ENCODE measurements at regions not wholly inside any gene's neighbourhood (a gene's known extent, or its start where the extent isn't known, plus 50 kb on each side); places are given as distances from the start of the nearest gene placed in this dataset.
"Not testable (repeated sequence)": the region's sequence is repeated elsewhere in the genome, so short reads cannot be mapped to it uniquely, and the experiment has no call there.

DNA sequence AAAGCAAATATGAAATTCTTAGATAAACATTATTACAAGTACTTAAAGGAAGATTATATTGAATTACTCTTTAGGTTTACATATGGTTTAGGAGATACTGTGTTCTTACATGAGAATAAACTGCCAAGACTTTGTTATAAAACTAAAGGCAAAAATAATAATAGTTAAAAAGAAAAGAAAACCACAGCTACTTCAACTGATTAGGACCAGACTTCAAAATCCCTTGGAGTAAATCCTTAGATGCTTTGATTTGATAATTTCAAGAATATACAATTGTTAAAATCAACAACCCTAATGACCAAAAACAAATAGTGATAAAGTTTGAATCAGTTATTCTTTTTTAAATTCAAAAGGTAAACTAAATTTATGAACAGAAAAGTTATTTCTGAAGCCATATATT lies 389.6 kb upstream of the COX7C start:
- no peak overlapping the region for H3K4me3 ChIP-seq (ENCODE audit: severe bottlenecking)
- no peaks in the 10 kb centered on the region for H3K4me1 ChIP-seq (ENCODE audit: insufficient read depth, poor library complexity, severe bottlenecking)
- no peak for DNase-seq (ENCODE audit: low spot score)
- no peaks in the 10 kb centered on the region for H3K9me3 ChIP-seq (ENCODE audit: severe bottlenecking)
- peaks cover 24% of the 10 kb centered on the region for H3K27me3 ChIP-seq (ENCODE audit: insufficient read depth, poor library complexity, severe bottlenecking)
- H3K27ac ChIP-seq (ENCODE audit: poor library complexity, severe bottlenecking): no peak overlapping the region
- ATAC-seq (ENCODE audit: low read depth): no peak
- TF ChIP-seq, protein P1, sequence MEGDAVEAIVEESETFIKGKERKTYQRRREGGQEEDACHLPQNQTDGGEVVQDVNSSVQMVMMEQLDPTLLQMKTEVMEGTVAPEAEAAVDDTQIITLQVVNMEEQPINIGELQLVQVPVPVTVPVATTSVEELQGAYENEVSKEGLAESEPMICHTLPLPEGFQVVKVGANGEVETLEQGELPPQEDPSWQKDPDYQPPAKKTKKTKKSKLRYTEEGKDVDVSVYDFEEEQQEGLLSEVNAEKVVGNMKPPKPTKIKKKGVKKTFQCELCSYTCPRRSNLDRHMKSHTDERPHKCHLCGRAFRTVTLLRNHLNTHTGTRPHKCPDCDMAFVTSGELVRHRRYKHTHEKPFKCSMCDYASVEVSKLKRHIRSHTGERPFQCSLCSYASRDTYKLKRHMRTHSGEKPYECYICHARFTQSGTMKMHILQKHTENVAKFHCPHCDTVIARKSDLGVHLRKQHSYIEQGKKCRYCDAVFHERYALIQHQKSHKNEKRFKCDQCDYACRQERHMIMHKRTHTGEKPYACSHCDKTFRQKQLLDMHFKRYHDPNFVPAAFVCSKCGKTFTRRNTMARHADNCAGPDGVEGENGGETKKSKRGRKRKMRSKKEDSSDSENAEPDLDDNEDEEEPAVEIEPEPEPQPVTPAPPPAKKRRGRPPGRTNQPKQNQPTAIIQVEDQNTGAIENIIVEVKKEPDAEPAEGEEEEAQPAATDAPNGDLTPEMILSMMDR (IDR thresholded peaks at IDR 0.05; ENCODE audit: poor library complexity, severe bottlenecking): no peak
- H3K36me3 ChIP-seq (ENCODE audit: low read depth): no peaks in the 10 kb centered on the region

DNA sequence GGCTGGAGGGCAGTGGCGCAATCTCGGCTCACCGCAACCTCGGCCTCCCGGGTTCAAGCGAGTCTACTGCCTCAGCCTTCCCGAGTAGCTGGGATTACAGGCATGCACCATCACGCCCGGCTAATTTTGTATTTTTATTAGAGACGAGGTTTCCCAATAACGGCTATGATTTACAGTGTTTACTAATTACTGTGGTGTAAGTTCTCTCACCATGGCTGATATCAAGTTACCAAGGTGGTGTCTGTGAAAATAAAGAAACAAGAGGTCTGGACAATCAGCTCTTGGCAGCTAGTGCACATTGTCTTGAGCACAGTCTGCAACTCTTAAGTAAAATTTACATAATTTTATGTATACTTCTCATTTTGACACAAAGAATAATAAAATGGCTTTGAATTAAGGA lies 385.5 kb upstream of the COX7C start:
- no peak for DNase-seq (ENCODE audit: low spot score)
- Histone ChIP-seq H3K27ac (ENCODE audit: poor library complexity, severe bottlenecking) (no peak overlapping the region), H3K27me3 (ENCODE audit: insufficient read depth, poor library complexity, severe bottlenecking) (peaks cover 28% of the 10 kb centered on the region), H3K4me1 (ENCODE audit: insufficient read depth, poor library complexity, severe bottlenecking) (no peaks in the 10 kb centered on the region), H3K36me3 (ENCODE audit: low read depth) (no peaks in the 10 kb centered on the region), H3K9me3 (ENCODE audit: severe bottlenecking) (no peaks in the 10 kb centered on the region), H3K4me3 (ENCODE audit: severe bottlenecking) (no peak overlapping the region)
- TF ChIP-seq, protein P1 (IDR thresholded peaks at IDR 0.05; ENCODE audit: poor library complexity, severe bottlenecking): no peak
- ATAC-seq (ENCODE audit: low read depth): no peak

DNA sequence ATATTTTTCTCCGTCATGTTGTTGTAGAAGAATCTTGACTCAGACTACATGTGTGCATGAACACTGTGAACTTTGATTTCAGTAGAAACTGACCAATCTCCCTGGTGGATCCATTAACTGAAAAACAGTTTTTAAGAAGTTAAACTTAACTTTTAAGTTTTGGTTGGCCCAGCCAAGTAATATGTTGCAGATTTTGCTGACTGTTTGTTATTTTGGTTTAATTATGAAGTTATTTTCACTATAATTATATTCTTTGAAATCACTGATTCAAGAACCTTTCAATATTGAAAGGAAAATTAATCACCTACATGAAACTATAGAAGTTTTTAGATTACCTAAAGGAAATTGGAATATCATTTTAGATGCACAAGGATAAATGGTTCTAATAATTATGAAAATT lies 373.6 kb upstream of the COX7C start:
- TF ChIP-seq, protein P1 (IDR thresholded peaks at IDR 0.05; ENCODE audit: poor library complexity, severe bottlenecking): no peak

DNA sequence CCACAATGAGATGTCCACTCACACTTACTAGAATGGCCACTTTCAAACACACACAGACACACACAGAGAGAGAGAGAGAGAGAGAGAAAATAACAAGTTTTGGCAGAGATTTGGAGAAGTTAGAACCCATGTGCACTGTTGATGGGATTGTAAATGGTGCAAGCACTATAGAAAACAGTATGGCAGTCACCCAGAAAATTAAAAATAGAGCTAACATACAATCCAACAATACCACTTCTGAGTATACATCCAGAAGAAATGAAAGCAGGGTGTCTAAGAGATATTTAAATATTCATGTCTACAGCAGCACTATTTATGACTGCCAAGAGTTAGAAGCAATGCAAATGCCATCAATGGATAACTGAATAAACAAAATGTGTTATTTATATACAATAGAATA lies 359.9 kb upstream of the COX7C start:
- Histone ChIP-seq H3K4me1 (ENCODE audit: insufficient read depth, poor library complexity, severe bottlenecking) (no peaks in the 10 kb centered on the region), H3K4me3 (ENCODE audit: severe bottlenecking) (no peak overlapping the region), H3K27ac (ENCODE audit: poor library complexity, severe bottlenecking) (no peak overlapping the region), H3K9me3 (ENCODE audit: severe bottlenecking) (no peaks in the 10 kb centered on the region), H3K27me3 (ENCODE audit: insufficient read depth, poor library complexity, severe bottlenecking) (peaks cover 12% of the 10 kb centered on the region), H3K36me3 (ENCODE audit: low read depth) (no peaks in the 10 kb centered on the region)
- TF ChIP-seq, protein P1 (IDR thresholded peaks at IDR 0.05; ENCODE audit: poor library complexity, severe bottlenecking): no peak
- DNase-seq (ENCODE audit: low spot score) (no peak), ATAC-seq (ENCODE audit: low read depth) (no peak)

More for the DNA sequence above, 373.6 kb upstream of the COX7C start:
- H3K4me3 ChIP-seq (ENCODE audit: severe bottlenecking): no peak overlapping the region
- no peak for ATAC-seq (ENCODE audit: low read depth)
- no peak for DNase-seq (ENCODE audit: low spot score)
- no peaks in the 10 kb centered on the region for H3K9me3 ChIP-seq (ENCODE audit: severe bottlenecking)
- peaks cover 39% of the 10 kb centered on the region for H3K27me3 ChIP-seq (ENCODE audit: insufficient read depth, poor library complexity, severe bottlenecking)
- H3K4me1 ChIP-seq (ENCODE audit: insufficient read depth, poor library complexity, severe bottlenecking): no peaks in the 10 kb centered on the region
- H3K36me3 ChIP-seq (ENCODE audit: low read depth): no peaks in the 10 kb centered on the region
- H3K27ac ChIP-seq (ENCODE audit: poor library complexity, severe bottlenecking): no peak overlapping the region

DNA sequence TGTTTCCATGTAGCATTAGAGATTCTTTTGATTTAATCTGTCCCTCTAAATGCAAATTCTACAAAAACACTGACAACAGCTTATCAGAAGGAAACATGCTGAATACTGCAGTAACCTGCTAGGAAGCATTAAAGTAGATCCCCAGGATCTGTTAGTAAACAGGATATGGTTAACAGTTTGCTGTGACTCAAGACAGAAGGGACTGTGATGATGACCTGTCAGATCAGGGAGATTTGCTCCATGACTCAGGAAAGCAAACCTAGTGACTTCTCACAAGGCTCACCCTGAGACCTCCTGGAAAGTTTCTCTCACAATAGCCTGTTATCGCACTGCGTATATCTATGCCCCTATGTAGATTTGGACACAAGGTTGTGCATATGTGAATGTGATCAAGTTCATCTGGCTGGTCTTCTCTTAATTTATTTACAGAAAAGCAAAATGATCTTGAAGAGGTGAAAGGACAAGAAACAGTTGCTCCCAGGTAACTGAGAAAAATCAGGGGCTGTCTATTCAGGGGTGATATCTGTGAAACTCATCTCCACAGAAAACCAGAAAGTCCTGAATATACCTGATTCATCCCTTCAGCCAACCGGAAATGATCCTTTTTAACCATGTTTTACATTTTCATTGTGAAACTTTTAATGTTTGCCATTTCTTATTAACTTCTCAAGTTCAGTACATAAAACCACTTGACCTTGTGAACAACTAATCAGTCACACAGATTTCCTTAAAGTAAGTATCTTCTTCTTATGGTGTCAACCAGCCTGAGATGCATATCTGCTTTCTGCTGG lies 333.1 kb upstream of the COX7C start:
- ATAC-seq (ENCODE audit: low read depth); H3K9me3 ChIP-seq (ENCODE audit: severe bottlenecking); H3K27me3 ChIP-seq (ENCODE audit: insufficient read depth, poor library complexity, severe bottlenecking); H3K4me1 ChIP-seq (ENCODE audit: insufficient read depth, poor library complexity, severe bottlenecking); DNase-seq (ENCODE audit: low spot score); H3K4me3 ChIP-seq (ENCODE audit: severe bottlenecking); H3K36me3 ChIP-seq (ENCODE audit: low read depth); H3K27ac ChIP-seq (ENCODE audit: poor library complexity, severe bottlenecking): not testable (repeated sequence)

DNA sequence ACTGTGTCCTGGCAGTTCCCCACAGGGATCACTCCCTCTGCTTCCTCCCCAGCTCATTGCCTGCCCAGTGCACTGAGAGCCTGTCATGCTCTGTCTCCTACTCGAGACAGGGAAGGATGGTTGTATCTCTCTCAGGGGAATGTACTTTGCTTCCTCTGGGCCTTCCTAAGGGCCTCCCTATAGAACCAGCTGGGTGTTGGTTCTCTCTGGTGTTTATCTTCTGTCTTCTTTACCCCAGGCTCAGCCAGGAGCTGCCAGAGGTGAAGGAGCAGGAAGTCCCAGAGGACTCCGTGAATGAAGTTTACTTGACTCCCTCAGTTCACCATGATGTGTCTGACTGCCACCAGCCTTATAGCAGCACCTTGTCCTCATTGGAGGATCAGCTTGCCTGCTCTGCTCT lies 330.3 kb upstream of the COX7C start:
- H3K4me1 ChIP-seq (ENCODE audit: insufficient read depth, poor library complexity, severe bottlenecking); ATAC-seq (ENCODE audit: low read depth); DNase-seq (ENCODE audit: low spot score); H3K27me3 ChIP-seq (ENCODE audit: insufficient read depth, poor library complexity, severe bottlenecking); H3K4me3 ChIP-seq (ENCODE audit: severe bottlenecking); H3K9me3 ChIP-seq (ENCODE audit: severe bottlenecking); H3K27ac ChIP-seq (ENCODE audit: poor library complexity, severe bottlenecking); H3K36me3 ChIP-seq (ENCODE audit: low read depth): not testable (repeated sequence)

DNA sequence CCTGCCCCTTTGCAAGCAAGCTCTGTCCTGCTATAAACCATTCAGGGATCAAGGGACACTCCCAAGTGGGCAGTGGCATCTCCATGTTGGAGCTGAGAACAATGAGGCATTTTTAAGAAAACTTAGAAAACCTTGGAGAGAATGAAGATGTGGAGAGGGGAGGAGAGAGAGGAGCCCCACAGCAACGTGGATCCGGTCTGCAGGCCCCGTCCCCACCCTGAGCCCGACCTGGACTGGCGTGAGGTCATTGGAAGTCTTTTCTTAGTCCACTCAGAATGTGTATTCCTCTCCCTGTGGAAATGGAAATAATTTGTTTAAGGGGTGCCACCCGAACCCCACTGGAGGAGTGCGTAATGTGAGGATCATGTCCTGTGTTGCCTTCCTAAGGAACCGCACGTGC lies 328.0 kb upstream of the COX7C start:
- H3K4me1 ChIP-seq (ENCODE audit: insufficient read depth, poor library complexity, severe bottlenecking); ATAC-seq (ENCODE audit: low read depth); H3K27me3 ChIP-seq (ENCODE audit: insufficient read depth, poor library complexity, severe bottlenecking); H3K9me3 ChIP-seq (ENCODE audit: severe bottlenecking); DNase-seq (ENCODE audit: low spot score); H3K27ac ChIP-seq (ENCODE audit: poor library complexity, severe bottlenecking); H3K4me3 ChIP-seq (ENCODE audit: severe bottlenecking); H3K36me3 ChIP-seq (ENCODE audit: low read depth): not testable (repeated sequence)

DNA sequence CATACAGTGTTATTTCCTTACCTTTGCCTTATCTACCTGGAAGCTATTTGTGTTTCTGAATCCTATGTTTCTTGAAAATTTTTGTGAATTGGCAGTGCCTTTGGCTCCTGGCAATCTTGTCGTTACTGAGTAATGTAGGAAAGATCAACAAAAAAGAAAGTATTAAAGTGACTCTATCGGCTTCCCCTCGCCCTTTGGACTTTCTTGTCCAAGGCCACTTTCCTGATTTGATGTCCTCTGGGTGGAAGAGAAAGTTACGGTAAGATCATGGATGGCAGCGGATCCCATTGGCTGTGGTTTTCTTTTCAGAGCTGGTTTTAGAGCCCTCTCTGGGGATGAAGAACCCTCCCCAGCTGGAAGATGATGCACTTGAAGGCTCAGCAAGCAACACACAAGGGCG lies 324.9 kb upstream of the COX7C start:
- H3K36me3 ChIP-seq (ENCODE audit: low read depth); H3K9me3 ChIP-seq (ENCODE audit: severe bottlenecking): not testable (repeated sequence)

More for the DNA sequence above, 324.9 kb upstream of the COX7C start:
- H3K4me1 ChIP-seq (ENCODE audit: insufficient read depth, poor library complexity, severe bottlenecking); H3K27ac ChIP-seq (ENCODE audit: poor library complexity, severe bottlenecking); H3K27me3 ChIP-seq (ENCODE audit: insufficient read depth, poor library complexity, severe bottlenecking); DNase-seq (ENCODE audit: low spot score); ATAC-seq (ENCODE audit: low read depth); H3K4me3 ChIP-seq (ENCODE audit: severe bottlenecking): not testable (repeated sequence)

Data from RWPE2 (cell line).